AG09319 (cell line): ENCODE measurements at regions not wholly inside any gene's neighbourhood (a gene's known extent, or its start where the extent isn't known, plus 50 kb on each side); places are given as distances from the start of the nearest gene placed in this dataset.

Experiments used
- DNase-seq: peaks from one replicate; pipeline ENCODE4 v3.0.0-alpha.2; 2010; ENCODE audit warnings: low read depth; ENCODE audit errors: extremely low read depth
- TF ChIP-seq, protein P1 (sequence below): IDR thresholded peaks from 2 replicates; pipeline ENCODE4 v1.5.1; 2011; ENCODE audit warnings: low read depth, mild to moderate bottlenecking, inconsistent platforms, low read length, moderate library complexity

DNA sequence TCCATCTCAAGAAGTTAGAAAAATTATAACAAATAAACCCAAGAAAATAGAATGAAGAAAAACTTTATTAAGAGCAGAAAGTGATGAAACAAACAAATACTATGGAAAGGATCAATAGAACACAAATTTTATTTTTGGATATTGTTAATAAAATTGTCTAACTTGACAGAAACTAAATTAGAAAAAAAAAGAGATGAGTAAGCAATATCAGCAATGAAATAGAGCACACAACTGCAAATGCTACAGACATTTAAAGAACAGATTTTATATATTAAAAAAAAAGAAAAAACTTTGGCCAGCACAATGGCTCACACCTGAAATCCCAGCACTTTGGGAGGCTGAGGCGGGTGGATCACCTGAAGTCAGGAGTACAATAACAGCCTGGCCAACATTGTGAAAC is 628.0 kb downstream of the EPHA7 start:
- no peak for DNase-seq
- TF ChIP-seq, protein P1, sequence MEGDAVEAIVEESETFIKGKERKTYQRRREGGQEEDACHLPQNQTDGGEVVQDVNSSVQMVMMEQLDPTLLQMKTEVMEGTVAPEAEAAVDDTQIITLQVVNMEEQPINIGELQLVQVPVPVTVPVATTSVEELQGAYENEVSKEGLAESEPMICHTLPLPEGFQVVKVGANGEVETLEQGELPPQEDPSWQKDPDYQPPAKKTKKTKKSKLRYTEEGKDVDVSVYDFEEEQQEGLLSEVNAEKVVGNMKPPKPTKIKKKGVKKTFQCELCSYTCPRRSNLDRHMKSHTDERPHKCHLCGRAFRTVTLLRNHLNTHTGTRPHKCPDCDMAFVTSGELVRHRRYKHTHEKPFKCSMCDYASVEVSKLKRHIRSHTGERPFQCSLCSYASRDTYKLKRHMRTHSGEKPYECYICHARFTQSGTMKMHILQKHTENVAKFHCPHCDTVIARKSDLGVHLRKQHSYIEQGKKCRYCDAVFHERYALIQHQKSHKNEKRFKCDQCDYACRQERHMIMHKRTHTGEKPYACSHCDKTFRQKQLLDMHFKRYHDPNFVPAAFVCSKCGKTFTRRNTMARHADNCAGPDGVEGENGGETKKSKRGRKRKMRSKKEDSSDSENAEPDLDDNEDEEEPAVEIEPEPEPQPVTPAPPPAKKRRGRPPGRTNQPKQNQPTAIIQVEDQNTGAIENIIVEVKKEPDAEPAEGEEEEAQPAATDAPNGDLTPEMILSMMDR, result no peak

DNA sequence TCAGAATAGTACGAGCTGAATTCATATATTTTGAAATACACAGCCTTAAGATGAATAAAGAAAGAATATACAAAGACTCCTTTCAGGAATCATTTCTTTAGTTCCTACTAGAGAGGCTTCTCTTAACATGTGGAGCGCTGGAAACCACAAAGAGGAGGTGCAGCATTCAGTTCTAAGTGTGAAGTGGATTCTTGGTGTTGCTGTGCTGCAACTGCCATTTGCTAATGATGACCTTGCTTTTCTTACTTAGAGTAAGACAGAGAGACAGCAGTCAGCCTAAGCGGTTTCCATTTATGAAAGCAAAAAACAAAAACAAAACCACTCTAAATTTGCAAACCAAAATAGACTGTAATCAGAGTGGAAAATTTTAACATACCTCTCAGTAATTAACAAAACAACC is 629.0 kb downstream of the EPHA7 start:
- TF ChIP-seq, protein P1, result no peak
- no peak for DNase-seq

DNA sequence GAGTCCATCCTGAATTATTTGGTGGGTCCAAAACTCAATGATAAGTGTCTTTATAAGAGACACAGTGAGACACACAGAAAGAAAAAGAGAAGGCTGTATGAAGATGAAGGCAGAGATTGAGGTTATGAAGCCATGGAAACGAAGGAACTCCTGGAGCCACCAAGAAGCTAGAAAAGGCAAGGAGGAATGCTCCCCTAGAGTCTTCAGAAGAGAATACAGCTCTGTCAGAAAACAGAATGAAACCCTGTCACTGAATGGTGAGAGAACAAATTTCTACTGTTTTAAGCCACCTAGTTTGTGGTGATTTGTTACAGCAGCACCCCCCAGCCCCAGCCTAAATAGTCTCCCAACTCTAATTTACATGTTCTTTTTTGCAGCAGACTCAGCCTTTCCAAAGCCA is 635.1 kb downstream of the EPHA7 start:
- DNase-seq, result no peak
- TF ChIP-seq, protein P1, result no peak

DNA sequence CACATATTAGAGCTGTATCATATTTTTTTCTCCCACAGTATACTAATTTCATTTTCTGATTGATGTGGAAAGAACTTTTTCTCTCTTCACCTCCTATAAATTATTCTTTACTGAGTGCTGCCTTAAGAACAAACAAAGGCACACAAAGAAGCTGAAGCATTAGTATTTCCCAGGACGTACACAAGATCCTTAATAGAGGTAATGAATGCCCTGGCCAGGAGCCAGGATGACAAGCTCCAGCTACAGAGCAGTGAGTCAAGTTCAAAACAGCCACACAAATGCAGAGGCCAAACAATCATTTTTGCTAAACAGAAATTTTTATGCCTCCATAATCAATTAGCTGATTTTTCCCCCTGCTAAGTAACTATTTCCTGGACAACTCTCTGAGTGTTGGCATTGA is 639.6 kb downstream of the EPHA7 start:
- TF ChIP-seq, protein P1, result no peak
- no peak for DNase-seq

DNA sequence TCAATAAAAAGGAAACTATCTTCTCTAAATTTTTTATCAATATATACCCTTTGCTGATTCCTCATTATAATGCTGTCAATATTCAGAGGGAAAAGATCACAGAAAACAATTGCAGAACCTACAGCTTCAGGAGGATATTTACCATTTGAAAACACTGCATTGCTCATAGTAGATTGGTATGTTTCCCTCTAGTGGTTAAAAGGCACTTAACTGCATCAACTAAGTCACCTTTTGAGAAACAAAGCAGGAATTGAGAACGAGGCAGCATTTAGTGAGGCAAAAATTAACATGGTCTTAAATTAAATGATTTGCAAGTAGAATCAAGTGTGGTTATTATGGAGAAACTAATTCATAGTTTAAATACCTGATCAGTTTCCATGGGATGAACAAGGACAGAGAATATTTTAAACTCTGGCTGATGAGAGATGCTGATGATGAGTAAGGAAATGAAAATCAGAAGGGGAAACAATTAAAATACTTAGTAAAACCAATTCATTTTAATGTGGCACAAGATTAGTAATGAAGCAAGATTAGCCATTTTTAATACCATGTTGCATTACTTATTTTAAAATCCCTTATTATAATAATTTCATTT is 642.1 kb downstream of the EPHA7 start:
- TF ChIP-seq, protein P1, result no peak
- no peak for DNase-seq

DNA sequence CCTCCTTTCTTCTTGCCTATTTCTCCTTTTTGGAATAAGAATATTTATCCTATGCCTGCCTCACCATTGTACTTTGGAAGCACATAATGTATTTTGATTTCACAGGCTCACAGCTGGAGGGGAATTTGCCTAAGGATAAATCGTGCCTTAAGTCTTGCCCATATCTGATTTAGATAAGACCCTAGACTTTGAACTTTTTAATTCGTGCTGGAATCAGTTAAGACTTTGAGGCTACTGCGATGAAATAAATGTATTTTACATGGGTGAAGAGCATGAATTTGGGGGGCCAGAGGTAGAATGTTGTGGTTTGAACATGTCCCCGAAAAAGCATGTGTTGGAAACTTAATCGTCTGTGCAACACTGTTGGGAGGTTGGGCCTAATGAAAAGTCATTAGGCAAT is 648.8 kb downstream of the EPHA7 start:
- TF ChIP-seq, protein P1, result no peak
- no peak for DNase-seq

DNA sequence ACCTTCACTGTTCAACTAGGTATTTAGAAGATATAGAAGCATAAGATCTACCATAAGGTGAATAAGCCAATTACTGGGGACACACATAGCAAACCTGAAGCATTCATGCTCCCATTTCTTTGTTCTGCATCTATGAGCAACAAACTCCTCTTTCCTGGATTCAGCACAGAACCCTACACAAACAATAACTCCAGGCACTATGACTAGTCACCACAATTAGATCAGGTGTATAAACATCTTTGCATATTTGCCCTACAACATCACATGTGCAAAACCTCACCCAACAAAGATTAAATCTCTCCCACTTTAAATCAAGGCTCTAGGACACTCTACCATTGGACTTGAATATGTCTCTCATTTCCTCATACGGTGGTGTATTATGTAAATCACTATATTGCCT is 652.3 kb downstream of the EPHA7 start:
- DNase-seq, result no peak
- TF ChIP-seq, protein P1, result no peak
